ENCODE measurements at regions not wholly inside any gene's neighbourhood (a gene's known extent, or its start where the extent isn't known, plus 50 kb on each side); places are given as distances from the start of the nearest gene placed in this dataset.

DNA sequence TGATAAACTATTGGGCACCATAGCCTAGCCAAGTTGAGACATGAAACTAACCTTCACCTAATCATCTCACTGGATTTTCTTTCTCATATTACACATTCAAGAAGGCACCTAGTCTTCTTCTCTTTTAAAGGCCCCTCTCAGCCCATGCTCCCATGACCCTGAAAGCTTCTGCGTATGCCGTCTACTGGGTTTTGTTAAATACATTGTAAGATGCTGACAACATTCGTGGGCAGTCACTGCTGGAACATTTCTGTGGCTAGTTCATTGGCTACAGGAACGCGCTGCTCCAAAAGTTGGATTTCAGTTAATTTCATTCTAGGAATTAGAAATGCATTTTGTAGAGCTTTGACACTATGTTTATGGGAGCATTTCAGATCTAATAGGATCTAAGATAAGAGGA is 52.3 kb upstream of the CHD2 start:
- TF ChIP-seq, protein P1, sequence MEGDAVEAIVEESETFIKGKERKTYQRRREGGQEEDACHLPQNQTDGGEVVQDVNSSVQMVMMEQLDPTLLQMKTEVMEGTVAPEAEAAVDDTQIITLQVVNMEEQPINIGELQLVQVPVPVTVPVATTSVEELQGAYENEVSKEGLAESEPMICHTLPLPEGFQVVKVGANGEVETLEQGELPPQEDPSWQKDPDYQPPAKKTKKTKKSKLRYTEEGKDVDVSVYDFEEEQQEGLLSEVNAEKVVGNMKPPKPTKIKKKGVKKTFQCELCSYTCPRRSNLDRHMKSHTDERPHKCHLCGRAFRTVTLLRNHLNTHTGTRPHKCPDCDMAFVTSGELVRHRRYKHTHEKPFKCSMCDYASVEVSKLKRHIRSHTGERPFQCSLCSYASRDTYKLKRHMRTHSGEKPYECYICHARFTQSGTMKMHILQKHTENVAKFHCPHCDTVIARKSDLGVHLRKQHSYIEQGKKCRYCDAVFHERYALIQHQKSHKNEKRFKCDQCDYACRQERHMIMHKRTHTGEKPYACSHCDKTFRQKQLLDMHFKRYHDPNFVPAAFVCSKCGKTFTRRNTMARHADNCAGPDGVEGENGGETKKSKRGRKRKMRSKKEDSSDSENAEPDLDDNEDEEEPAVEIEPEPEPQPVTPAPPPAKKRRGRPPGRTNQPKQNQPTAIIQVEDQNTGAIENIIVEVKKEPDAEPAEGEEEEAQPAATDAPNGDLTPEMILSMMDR (IDR thresholded peaks at IDR 0.05; ENCODE audit: low read depth, low read length), result no peak
- TF ChIP-seq EZH2phosphoT487 (IDR thresholded peaks at IDR 0.05; ENCODE audit: low read depth), result no peak

Measured in OCI-LY3 (cell line).